GM10266 (cell line): ENCODE measurements at regions not wholly inside any gene's neighbourhood (a gene's known extent, or its start where the extent isn't known, plus 50 kb on each side); places are given as distances from the start of the nearest gene placed in this dataset.

Experiments used
- DNase-seq: peaks from one replicate; pipeline ENCODE4 v3.0.0; 2012; ENCODE audit errors: extremely low spot score
- TF ChIP-seq, protein P1 (sequence below): IDR thresholded peaks from 2 replicates; pipeline ENCODE4 v1.5.1; 2012; ENCODE audit warnings: mild to moderate bottlenecking, low read depth; ENCODE audit not compliant: control insufficient read depth, insufficient read depth; ENCODE audit errors: missing control alignments

DNA sequence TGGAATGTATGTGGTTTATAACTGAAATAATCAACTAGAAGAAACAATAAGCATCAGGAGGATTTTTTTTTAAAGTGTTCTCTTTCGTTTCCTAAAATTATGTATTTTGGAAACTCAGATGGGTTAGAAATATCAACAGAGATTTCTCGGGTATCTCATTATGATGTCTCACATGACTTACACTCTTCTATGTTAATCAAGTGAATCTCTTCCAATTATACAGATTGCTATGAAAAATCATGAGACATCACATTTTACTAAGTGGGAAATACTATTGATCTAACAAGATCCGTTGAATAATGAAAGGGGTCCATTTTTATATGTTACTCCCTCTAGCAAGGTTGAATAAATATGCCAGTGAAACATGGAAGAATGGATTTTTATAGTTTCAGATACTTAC lies 54.7 kb upstream of the NRIP1 start:
- TF ChIP-seq, protein P1, sequence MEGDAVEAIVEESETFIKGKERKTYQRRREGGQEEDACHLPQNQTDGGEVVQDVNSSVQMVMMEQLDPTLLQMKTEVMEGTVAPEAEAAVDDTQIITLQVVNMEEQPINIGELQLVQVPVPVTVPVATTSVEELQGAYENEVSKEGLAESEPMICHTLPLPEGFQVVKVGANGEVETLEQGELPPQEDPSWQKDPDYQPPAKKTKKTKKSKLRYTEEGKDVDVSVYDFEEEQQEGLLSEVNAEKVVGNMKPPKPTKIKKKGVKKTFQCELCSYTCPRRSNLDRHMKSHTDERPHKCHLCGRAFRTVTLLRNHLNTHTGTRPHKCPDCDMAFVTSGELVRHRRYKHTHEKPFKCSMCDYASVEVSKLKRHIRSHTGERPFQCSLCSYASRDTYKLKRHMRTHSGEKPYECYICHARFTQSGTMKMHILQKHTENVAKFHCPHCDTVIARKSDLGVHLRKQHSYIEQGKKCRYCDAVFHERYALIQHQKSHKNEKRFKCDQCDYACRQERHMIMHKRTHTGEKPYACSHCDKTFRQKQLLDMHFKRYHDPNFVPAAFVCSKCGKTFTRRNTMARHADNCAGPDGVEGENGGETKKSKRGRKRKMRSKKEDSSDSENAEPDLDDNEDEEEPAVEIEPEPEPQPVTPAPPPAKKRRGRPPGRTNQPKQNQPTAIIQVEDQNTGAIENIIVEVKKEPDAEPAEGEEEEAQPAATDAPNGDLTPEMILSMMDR, result no peak
- no peak for DNase-seq

DNA sequence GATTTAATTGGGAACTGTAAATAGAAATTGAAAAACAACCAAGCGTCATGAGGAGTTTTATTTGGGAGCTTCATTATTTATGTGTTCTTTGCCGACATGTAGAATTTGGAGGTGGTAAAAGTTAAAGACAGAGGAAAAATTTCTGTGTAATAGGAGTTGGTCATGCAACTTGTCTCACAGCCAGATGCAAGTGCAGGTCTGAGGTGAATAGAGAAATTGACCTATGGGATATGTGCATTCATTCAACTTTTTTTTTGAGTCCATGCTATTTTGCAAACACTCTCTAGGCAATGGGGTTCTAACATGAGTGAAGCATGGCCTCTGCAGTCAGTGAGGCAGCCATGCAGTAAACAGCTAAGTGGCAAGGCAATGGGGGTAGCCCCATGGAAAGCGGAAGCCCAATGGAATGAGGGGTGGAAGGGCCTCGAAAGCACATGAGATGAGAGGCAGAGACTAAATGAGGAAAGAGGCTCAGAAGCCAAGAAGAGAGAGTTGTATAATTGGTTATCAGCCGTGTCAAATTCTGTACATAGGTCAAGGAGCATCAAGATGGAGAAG lies 56.4 kb upstream of the NRIP1 start:
- no peak for DNase-seq
- TF ChIP-seq, protein P1, result no peak

DNA sequence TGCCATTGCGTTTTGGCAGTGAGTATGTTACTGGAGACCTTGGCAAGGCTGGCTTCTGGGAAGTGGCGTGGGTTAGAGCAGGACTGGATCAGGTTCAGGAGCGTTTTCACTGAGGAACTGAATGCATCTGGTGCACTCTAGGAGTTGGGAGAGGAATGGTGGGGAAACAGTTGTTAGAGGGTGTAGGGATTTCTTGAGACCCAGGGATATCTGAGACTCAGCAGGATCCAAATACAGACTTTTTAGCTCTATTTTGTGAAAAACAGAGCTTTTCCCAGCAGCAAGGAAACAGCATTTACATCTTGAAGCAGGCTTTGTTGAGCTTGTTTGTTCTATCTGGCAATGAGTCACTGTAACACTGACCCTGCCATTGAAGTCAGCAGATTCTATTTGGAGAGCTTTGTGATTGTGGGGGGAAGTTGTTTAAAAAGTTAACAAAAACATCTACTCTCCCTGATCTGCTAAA lies 56.9 kb upstream of the NRIP1 start:
- DNase-seq, result no peak
- TF ChIP-seq, protein P1, result no peak

DNA sequence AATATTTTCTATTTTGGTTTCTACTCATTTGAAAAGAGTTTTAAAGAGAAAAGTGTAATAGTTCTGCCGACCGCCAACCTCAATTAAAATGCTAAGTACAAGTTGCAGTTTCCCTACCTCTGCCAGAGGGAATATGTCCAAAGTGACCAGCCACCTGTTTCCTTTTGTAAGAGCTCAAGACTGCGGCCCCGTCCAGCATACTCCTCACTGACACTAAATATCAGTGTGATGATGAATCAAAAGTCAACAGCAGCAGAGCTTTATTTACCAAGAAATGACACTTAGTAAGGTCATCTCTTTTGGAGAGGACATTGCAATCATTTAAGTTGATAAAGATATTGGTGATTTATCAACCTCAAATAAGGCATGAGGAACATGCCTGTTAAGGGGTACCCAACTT lies 57.4 kb upstream of the NRIP1 start:
- no peak for DNase-seq
- TF ChIP-seq, protein P1, result no peak

DNA sequence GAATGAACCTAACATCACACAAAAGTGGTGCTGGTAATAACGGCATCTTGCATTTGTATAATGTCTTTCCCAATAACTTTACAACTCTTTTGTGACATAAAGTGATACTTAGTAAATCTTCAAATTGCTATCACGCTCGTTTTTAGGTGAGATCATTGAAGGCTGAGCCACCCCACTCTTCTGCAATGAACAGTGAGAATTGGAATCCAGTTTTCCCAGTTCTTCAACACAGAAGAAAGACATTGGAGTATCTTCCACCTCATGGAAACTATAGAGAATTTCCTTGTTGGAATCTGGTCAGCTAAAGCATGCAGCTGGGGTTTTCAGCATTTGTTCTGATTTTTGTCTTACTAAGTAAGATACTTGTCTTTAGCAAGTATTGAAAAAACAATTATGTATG lies 59.9 kb upstream of the NRIP1 start:
- no peak for DNase-seq

DNA sequence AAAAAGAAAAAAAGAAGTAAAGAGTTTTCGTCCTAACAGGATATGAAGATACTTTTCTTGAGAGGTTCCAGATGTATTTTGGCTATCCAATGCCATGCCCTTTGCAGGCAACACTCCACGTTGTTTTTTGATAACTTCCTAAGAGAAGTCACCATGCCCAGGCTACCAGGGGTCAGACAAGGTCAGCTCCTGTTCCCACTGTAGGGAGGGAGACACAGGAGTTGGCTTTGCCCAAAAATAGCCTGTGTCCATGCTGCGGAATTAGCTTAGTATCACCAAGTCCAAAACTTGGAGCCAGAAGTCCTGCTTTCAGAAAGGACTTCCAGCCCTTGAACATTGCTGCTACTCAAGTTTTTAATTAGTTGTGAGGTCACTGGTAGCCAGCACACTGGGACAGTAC lies 62.1 kb upstream of the NRIP1 start:
- no peak for DNase-seq
- TF ChIP-seq, protein P1, result no peak

More for the DNA sequence above, 59.9 kb upstream of the NRIP1 start:
- TF ChIP-seq, protein P1, result no peak

DNA sequence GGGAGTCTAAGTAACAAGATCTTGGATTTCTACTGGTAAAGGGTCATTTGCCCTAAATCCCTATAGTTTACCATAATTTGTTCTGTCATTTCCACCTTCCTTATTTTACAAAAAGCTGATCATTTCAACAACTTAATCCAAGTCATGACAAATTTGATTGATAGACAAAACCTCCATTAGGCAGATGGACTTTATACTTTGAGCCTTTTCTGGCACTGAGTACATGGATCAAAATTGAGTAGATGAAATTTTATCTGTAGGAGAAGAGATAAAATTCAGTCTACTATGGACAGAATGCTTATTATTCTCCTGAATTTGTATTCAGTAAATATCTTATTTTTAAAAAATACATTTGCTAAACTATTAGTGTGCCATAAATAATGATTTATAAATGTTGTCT lies 62.6 kb upstream of the NRIP1 start:
- DNase-seq, result no peak
- TF ChIP-seq, protein P1, result no peak
